SU-DHL-6 (cell line): ENCODE measurements at regions not wholly inside any gene's neighbourhood (a gene's known extent, or its start where the extent isn't known, plus 50 kb on each side); places are given as distances from the start of the nearest gene placed in this dataset.

Source experiments
- H2AFZ ChIP-seq: fragments of 200-600 bp; sonication (generic); 2 replicates; pipeline ENCODE4 v1.6.1; 2014; ENCODE audit warnings: low read depth, mild to moderate bottlenecking, moderate library complexity, mixed read lengths, antibody characterized with exemption, low read length; ENCODE audit not compliant: severe bottlenecking
- H3F3A ChIP-seq: fragments of 200-600 bp; shearing (Covaris generic); 2 replicates; pipeline ENCODE4 v1.6.0; 2016; ENCODE audit warnings: antibody characterized with exemption, mild to moderate bottlenecking; ENCODE audit not compliant: insufficient read depth
- H3K27ac ChIP-seq: fragments of 200-600 bp; sonication (generic); 2 replicates; pipeline ENCODE4 v1.5.1; 2016; ENCODE audit warnings: low read depth, mild to moderate bottlenecking, low read length, moderate library complexity, mixed read lengths
- H3K27me3 ChIP-seq: fragments of 200-600 bp; sonication (generic), shearing (Covaris generic); 2 replicates; pipeline ENCODE4 v1.6.0; 2014; ENCODE audit warnings: mild to moderate bottlenecking, low read length
- H3K36me3 ChIP-seq: fragments of 200-600 bp; sonication (generic); 2 replicates; pipeline ENCODE4 v1.6.1; 2014; ENCODE audit warnings: mild to moderate bottlenecking, low read length, mixed read lengths
- H3K4me2 ChIP-seq: fragments of 300-600, 200-600 bp; shearing (Covaris generic), sonication (generic); 2 replicates; pipeline ENCODE4 v1.6.0; 2014; ENCODE audit warnings: low read length, low read depth, mild to moderate bottlenecking; ENCODE audit not compliant: poor library complexity, severe bottlenecking
- H3K4me3 ChIP-seq: fragments of 200-600 bp; sonication (generic); 2 replicates; pipeline ENCODE4 v1.5.1; 2014; ENCODE audit warnings: antibody characterized with exemption, low read length, mild to moderate bottlenecking, mixed read lengths; ENCODE audit not compliant: insufficient read depth, poor library complexity, severe bottlenecking
- H3K79me2 ChIP-seq: fragments of 200-600 bp; sonication (generic); 2 replicates; pipeline ENCODE4 v1.6.1; 2014; ENCODE audit warnings: mild to moderate bottlenecking, low read length, moderate library complexity; ENCODE audit not compliant: insufficient read depth
- H3K9ac ChIP-seq: fragments of 200-600 bp; sonication (generic); 2 replicates; pipeline ENCODE4 v1.7.0; 2014; ENCODE audit warnings: mild to moderate bottlenecking, low read length
- H3K9me2 ChIP-seq: fragments of 200-600 bp; sonication (generic); replicated peaks from 2 replicates; pipeline ENCODE4 v1.6.1; 2014; ENCODE audit warnings: low read length; ENCODE audit not compliant: insufficient read depth
- H3K9me3 ChIP-seq: fragments of 200-600 bp; sonication (generic); 2 replicates; pipeline ENCODE4 v1.6.1; 2014; ENCODE audit warnings: low read length, mixed read lengths; ENCODE audit not compliant: insufficient read depth
- H4K20me1 ChIP-seq: fragments of 200-600 bp; sonication (generic); 2 replicates; pipeline ENCODE4 v1.6.1; 2014; ENCODE audit warnings: low read depth, mild to moderate bottlenecking, antibody characterized with exemption, low read length, moderate library complexity, mixed read lengths
- CTCF ChIP-seq: fragments of 200-600 bp; sonication (generic); IDR thresholded peaks from one replicate; pipeline ENCODE4 v1.5.1; 2017; ENCODE audit warnings: antibody characterized with exemption, mild to moderate bottlenecking, low read length, moderate library complexity; ENCODE audit not compliant: insufficient read depth, poor library complexity, severe bottlenecking
- EZH2phosphoT487 ChIP-seq: fragments of 200-600 bp; sonication (generic), shearing (Covaris generic); conservative IDR thresholded peaks from 2 replicates; pipeline ENCODE4 v1.6.1; 2018; ENCODE audit warnings: mild to moderate bottlenecking, antibody characterized with exemption, low read length, moderate library complexity, mixed read lengths

GRCh38 chr6:147735924-147736323, 227.4 kb downstream of the SAMD5 start:
- Histone ChIP-seq H3K27ac (no peak overlapping the region), H3K9me2 (no peaks in the 10 kb centered on the region), H3K36me3 (no peaks in the 10 kb centered on the region), H3K4me3 (no peak overlapping the region), H3K27me3 (no peaks in the 10 kb centered on the region), H3K79me2 (no peaks in the 10 kb centered on the region), H3K4me2 (no peak overlapping the region), H4K20me1 (no peaks in the 10 kb centered on the region), H3F3A (no peaks in the 10 kb centered on the region), H3K9me3 (no peaks in the 10 kb centered on the region), H3K9ac (no peak overlapping the region), H2AFZ (no peak overlapping the region)
- TF ChIP-seq EZH2phosphoT487 = no peak
- no peak for TF ChIP-seq CTCF

- Histone ChIP-seq H3K27me3 (no peaks in the 10 kb centered on the region), H3K4me2 (no peak overlapping the region), H3K36me3 (no peaks in the 10 kb centered on the region), H3K27ac (no peak overlapping the region), H3K9me2 (no peaks in the 10 kb centered on the region), H2AFZ (no peak overlapping the region), H3K9ac (no peak overlapping the region), H3F3A (no peaks in the 10 kb centered on the region), H4K20me1 (no peaks in the 10 kb centered on the region), H3K4me3 (no peak overlapping the region), H3K9me3 (no peaks in the 10 kb centered on the region), H3K79me2 (no peaks in the 10 kb centered on the region)
- no peak for TF ChIP-seq EZH2phosphoT487
- no peak for TF ChIP-seq CTCF
These were observed 228.6 kb downstream of the SAMD5 start for GRCh38 chr6:147737115-147737514.

GRCh38 chr6:147738099-147738498, 229.6 kb downstream of the SAMD5 start:
- no peaks in the 10 kb centered on the region for H3K79me2 ChIP-seq
- H3K9me2 ChIP-seq = no peaks in the 10 kb centered on the region
- TF ChIP-seq CTCF = no peak
- no peak for TF ChIP-seq EZH2phosphoT487
- no peaks in the 10 kb centered on the region for H3K9me3 ChIP-seq
- no peak overlapping the region for H3K4me3 ChIP-seq
- no peak overlapping the region for H3K9ac ChIP-seq
- no peaks in the 10 kb centered on the region for H4K20me1 ChIP-seq
- no peak overlapping the region for H2AFZ ChIP-seq
- no peaks in the 10 kb centered on the region for H3F3A ChIP-seq
- no peaks in the 10 kb centered on the region for H3K36me3 ChIP-seq
- H3K27ac ChIP-seq = no peak overlapping the region
- H3K27me3 ChIP-seq = no peaks in the 10 kb centered on the region
- H3K4me2 ChIP-seq = no peak overlapping the region
